ENCODE measurements at regions not wholly inside any gene's neighbourhood (a gene's known extent, or its start where the extent isn't known, plus 50 kb on each side); places are given as distances from the start of the nearest gene placed in this dataset.
"Not testable (repeated sequence)": the region's sequence is repeated elsewhere in the genome, so short reads cannot be mapped to it uniquely, and the experiment has no call there.

DNA sequence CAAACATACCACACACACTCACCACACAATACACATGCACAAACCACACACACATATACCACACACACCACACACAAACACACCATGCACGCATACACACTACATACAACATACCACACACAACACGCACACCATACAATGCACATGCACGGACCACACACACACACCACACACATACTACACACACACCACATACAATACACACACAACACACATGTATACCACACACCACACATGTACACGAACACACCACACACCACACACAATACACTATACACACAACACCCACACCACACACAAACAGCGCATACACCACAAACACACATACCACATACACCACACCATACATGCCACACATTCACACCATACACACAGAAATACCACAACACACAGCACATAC is 480.3 kb downstream of the DIRAS2 start:
- H3K27me3 ChIP-seq (replicated peaks; ENCODE audit: insufficient read depth), result no peaks in the 10 kb centered on the region
- intact Hi-C loops (cut with DNase I), result no loop called here
- WGBS, result 96% methylated on average over 5 of the region's 5 CpGs
- no peak overlapping the region for H3K27ac ChIP-seq
- no peak for DNase-seq (ENCODE audit: low spot score)
- TF ChIP-seq, protein P1, sequence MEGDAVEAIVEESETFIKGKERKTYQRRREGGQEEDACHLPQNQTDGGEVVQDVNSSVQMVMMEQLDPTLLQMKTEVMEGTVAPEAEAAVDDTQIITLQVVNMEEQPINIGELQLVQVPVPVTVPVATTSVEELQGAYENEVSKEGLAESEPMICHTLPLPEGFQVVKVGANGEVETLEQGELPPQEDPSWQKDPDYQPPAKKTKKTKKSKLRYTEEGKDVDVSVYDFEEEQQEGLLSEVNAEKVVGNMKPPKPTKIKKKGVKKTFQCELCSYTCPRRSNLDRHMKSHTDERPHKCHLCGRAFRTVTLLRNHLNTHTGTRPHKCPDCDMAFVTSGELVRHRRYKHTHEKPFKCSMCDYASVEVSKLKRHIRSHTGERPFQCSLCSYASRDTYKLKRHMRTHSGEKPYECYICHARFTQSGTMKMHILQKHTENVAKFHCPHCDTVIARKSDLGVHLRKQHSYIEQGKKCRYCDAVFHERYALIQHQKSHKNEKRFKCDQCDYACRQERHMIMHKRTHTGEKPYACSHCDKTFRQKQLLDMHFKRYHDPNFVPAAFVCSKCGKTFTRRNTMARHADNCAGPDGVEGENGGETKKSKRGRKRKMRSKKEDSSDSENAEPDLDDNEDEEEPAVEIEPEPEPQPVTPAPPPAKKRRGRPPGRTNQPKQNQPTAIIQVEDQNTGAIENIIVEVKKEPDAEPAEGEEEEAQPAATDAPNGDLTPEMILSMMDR (IDR thresholded peaks at IDR 0.05), result no peak
- TF ChIP-seq POLR2AphosphoS5 (IDR thresholded peaks at IDR 0.05) (no peak), POLR2A (IDR thresholded peaks at IDR 0.05) (no peak)
- H3K9me3 ChIP-seq, result no peaks in the 10 kb centered on the region
- no peaks in the 10 kb centered on the region for H3K4me1 ChIP-seq (replicated peaks)
- H3K36me3 ChIP-seq, result no peaks in the 10 kb centered on the region
- no peak overlapping the region for H3K4me3 ChIP-seq

DNA sequence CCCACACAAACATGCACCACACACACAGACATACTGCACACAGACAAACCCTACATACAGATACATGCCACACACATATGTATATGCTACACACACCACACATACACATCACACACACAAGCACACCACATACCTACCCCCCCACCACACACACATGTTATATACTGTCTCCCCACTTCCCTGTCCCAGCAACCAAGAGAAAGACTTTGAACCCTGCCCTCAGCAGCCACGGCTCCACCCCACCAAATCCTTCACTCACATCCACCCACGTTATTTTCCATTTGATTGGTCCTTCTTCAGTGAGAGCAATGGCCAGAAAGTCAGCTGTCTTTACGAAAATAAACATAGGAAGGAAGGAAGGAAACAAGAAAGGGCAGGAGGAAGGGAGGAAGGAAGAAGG is 479.8 kb downstream of the DIRAS2 start:
- H3K36me3 ChIP-seq, result no peaks in the 10 kb centered on the region
- DNase-seq (ENCODE audit: low spot score), result no peak
- no peaks in the 10 kb centered on the region for H3K27me3 ChIP-seq (replicated peaks; ENCODE audit: insufficient read depth)
- 68% methylated on average over 3 of the region's 3 CpGs for WGBS
- no peak overlapping the region for H3K27ac ChIP-seq
- no peaks in the 10 kb centered on the region for H3K9me3 ChIP-seq
- H3K4me3 ChIP-seq, result no peak overlapping the region
- no peaks in the 10 kb centered on the region for H3K4me1 ChIP-seq (replicated peaks)
- intact Hi-C loops (cut with DNase I), result no loop called here
- TF ChIP-seq POLR2A (IDR thresholded peaks at IDR 0.05) (no peak), POLR2AphosphoS5 (IDR thresholded peaks at IDR 0.05) (no peak)
- TF ChIP-seq, protein P1 (IDR thresholded peaks at IDR 0.05), result no peak

DNA sequence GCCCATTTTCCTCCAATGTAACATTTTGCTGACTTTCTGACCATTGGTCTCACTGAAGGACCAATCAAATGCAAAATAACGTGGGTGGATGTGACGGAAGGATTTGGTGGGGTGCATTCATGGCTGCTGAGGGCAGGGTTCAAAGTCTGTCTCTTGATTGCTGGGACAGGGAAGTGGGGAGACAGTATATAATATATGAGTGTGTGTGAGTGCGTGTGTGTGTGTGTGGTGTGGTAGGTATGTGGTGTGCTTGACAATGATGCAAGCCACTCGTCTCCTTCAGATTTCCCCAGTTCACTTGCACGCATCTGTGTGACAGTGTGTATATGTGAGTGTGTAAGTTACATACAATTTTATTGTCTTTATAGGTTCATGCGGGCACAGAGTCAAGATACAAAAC is 477.3 kb downstream of the DIRAS2 start:
- no peak overlapping the region for H3K4me3 ChIP-seq
- DNase-seq (ENCODE audit: low spot score), result no peak
- intact Hi-C loops (cut with DNase I), result no loop called here
- H3K9me3 ChIP-seq, result no peaks in the 10 kb centered on the region
- no peaks in the 10 kb centered on the region for H3K27me3 ChIP-seq (replicated peaks; ENCODE audit: insufficient read depth)
- WGBS, result 89% methylated on average over 6 of the region's 6 CpGs
- H3K36me3 ChIP-seq, result no peaks in the 10 kb centered on the region
- no peak for TF ChIP-seq POLR2AphosphoS5 (IDR thresholded peaks at IDR 0.05)
- TF ChIP-seq POLR2A (IDR thresholded peaks at IDR 0.05), result no peak
- TF ChIP-seq, protein P1 (IDR thresholded peaks at IDR 0.05), result no peak
- H3K4me1 ChIP-seq (replicated peaks), result no peaks in the 10 kb centered on the region
- H3K27ac ChIP-seq, result no peak overlapping the region

DNA sequence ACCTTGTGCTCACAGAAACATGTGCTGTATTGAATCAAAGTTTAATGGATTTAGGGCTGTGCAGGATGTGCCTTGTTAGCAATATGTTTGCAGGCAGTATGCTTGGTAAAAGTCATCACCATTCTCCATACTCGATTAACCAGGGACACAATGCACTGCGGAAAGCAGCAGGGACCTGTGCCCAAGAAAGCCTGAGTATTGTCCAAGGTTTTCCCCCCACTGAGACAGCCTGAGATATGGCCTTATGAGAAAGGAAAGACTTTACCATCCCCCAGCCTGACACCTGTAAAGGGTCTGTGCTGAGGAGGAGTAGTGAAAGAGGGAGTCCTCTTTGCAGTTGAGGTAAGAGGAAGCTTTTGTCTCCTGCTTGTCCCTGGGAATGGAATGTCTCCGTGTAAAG is 476.2 kb downstream of the DIRAS2 start:
- H3K27ac ChIP-seq; intact Hi-C loops (cut with DNase I); DNase-seq (ENCODE audit: low spot score); H3K9me3 ChIP-seq; H3K36me3 ChIP-seq; H3K4me1 ChIP-seq (replicated peaks); H3K27me3 ChIP-seq (replicated peaks; ENCODE audit: insufficient read depth); H3K4me3 ChIP-seq: not testable (repeated sequence)
- WGBS, result 30% methylated on average over 3 of the region's 3 CpGs

DNA sequence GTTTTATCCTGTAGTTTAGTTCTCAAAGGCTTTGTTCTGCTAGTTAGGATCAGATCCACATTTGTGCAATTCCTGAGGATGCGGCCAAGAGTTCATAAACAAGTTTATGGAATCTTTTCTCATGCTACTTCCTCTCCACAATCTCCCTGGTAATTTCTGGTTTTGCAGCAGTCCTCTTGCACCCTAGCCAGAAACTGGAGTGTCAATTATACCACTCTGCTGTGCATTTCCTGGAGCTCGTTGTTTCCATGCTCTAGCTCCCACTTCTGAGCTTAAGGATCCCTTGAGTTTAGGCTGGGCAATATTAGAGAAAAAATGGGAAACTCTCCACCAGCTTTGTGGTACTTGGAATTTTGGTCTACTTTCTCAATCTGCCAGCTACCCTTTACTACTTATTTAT is 474.7 kb downstream of the DIRAS2 start:
- DNase-seq (ENCODE audit: low spot score), result no peak
- intact Hi-C loops (cut with DNase I), result no loop called here
- Histone ChIP-seq H3K4me3 (no peak overlapping the region), H3K27ac (no peak overlapping the region), H3K36me3 (no peaks in the 10 kb centered on the region), H3K27me3 (replicated peaks; ENCODE audit: insufficient read depth) (no peaks in the 10 kb centered on the region), H3K4me1 (replicated peaks) (no peaks in the 10 kb centered on the region), H3K9me3 (no peaks in the 10 kb centered on the region)
- no peak for TF ChIP-seq POLR2AphosphoS5 (IDR thresholded peaks at IDR 0.05)
- no peak for TF ChIP-seq POLR2A (IDR thresholded peaks at IDR 0.05)
- TF ChIP-seq, protein P1 (IDR thresholded peaks at IDR 0.05), result no peak
- 43% methylated on average over 2 of the region's 2 CpGs for WGBS
